ENCODE measurements at regions not wholly inside any gene's neighbourhood (a gene's known extent, or its start where the extent isn't known, plus 50 kb on each side); places are given as distances from the start of the nearest gene placed in this dataset.
"Not testable (repeated sequence)": the region's sequence is repeated elsewhere in the genome, so short reads cannot be mapped to it uniquely, and the experiment has no call there.

DNA sequence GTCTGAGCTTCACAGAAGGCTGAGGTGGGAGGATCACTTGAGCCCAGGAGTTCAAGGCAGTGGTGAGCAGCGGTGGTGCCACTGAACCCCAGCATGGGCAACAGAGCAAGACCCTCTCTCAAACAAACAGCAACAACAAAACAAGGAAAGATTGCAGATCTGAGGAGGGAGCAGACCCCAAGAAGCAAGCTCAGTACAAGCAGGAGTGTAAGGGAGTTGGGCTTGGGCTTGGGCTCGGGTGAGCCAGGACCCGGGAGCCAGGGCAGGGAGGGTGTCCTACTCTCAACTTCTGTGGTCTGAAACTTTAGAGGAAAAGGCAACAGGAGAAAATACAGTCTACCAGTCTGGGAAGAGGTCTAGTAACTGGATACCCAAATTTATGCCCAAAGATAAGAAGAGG lies 92.0 kb upstream of the RAB12 start:
- TF ChIP-seq, protein P1, sequence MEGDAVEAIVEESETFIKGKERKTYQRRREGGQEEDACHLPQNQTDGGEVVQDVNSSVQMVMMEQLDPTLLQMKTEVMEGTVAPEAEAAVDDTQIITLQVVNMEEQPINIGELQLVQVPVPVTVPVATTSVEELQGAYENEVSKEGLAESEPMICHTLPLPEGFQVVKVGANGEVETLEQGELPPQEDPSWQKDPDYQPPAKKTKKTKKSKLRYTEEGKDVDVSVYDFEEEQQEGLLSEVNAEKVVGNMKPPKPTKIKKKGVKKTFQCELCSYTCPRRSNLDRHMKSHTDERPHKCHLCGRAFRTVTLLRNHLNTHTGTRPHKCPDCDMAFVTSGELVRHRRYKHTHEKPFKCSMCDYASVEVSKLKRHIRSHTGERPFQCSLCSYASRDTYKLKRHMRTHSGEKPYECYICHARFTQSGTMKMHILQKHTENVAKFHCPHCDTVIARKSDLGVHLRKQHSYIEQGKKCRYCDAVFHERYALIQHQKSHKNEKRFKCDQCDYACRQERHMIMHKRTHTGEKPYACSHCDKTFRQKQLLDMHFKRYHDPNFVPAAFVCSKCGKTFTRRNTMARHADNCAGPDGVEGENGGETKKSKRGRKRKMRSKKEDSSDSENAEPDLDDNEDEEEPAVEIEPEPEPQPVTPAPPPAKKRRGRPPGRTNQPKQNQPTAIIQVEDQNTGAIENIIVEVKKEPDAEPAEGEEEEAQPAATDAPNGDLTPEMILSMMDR (IDR thresholded peaks at IDR 0.05; ENCODE audit: low read depth, low read length): no peak
- no peak overlapping the region for H3K4me3 ChIP-seq (ENCODE audit: low read depth, low read length)

DNA sequence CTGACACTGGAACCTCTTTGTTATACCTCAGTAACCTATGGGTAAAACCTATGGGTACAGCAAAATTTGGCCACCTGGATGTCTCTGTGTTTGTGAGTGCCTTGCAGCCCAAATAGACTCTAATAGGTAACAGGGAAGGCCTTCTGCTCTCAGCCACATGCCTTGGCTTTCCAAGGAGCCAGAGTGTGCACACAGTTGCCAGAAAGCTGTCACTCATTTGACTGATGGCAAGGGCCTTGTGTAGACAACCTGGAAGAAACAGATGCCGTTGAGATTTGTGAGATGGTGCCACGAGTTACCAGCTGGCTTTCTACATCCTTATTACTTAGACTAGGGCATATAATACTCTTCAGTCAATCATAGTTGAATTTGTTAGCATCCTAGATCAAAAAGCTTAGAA lies 90.1 kb upstream of the RAB12 start:
- no peak overlapping the region for H3K4me3 ChIP-seq (ENCODE audit: low read depth, low read length)
- TF ChIP-seq, protein P1 (IDR thresholded peaks at IDR 0.05; ENCODE audit: low read depth, low read length): no peak

DNA sequence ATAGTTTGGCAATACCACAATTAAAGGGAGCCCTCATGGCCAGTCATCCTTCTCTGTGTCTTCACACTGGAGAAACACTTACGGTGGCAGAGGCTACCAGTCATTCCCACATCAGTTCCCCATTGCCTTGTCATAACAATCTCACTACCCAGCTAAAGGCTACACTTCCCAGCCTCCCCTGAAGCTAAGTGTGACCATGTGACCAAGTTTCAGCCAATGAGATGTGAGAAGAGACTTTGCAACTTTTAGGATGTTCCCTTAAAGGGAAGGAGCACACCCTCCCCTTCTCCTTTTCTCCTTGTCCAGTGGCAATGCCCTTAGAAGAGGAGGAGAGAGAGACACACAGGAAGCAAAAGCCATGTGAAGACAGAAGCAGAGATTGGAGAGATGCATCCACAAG lies 89.0 kb upstream of the RAB12 start:
- no peak overlapping the region for H3K4me3 ChIP-seq (ENCODE audit: low read depth, low read length)
- TF ChIP-seq, protein P1 (IDR thresholded peaks at IDR 0.05; ENCODE audit: low read depth, low read length): no peak

DNA sequence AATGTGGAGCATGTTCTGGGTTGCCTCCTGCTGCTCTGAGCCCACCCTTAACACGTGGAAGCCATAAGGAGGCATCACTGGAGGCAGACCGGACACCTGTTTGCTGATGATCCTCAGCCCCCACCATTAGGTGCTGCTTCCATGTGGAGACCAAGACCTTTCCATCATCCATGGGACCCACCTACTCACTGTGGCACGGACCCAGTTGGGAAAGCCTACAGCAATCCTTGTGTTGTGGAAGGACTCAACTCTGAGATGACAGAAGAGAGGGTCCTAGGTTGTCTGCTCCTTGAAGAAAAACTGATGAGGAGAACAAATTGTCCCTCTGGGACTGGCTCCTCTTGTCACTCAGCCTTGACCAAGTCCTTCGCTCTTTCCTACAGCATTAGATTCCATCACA lies 86.5 kb upstream of the RAB12 start:
- TF ChIP-seq, protein P1 (IDR thresholded peaks at IDR 0.05; ENCODE audit: low read depth, low read length): no peak

DNA sequence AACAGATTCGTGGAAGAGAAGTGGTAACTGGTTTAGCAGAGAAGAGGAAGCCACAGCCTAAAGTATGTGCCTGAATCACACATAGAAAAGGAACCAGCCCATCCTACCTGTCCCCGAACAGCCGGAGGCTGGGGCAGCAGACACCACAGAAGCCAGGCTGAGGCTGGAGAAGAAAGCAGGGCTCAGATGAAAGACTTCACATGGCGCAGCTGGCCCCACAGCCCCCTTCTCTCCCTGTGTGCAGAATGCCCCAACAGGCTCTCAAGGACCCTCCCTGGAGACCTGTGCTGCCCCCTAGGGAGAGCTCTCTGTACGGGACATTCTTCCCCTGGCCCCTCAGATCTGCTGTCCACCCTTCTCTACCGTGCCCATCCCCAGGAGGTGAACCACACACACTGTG lies 83.5 kb upstream of the RAB12 start:
- no peak overlapping the region for H3K4me3 ChIP-seq (ENCODE audit: low read depth, low read length)
- TF ChIP-seq, protein P1 (IDR thresholded peaks at IDR 0.05; ENCODE audit: low read depth, low read length): no peak

More for the DNA sequence above, 86.5 kb upstream of the RAB12 start:
- no peak overlapping the region for H3K4me3 ChIP-seq (ENCODE audit: low read depth, low read length)

DNA sequence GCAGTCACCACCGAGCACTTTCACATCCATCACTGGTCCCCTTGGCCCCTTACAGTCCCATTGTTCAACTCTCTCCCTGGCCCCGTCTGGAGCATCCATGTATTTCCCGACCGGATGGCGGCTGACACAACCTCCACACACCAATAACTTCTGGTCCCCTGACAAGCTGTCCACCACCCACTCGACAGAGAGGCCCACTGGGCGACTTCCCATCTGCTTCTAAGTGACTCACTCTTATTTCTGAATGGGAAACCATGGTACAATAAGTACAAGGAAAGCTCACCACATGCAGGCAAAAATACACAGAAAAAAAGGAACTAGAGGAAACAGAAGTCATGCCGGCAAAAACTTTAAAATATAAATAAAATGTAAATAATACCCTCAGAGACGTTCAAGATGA lies 82.9 kb upstream of the RAB12 start:
- TF ChIP-seq, protein P1 (IDR thresholded peaks at IDR 0.05; ENCODE audit: low read depth, low read length): no peak
- H3K4me3 ChIP-seq (ENCODE audit: low read depth, low read length): no peak overlapping the region

DNA sequence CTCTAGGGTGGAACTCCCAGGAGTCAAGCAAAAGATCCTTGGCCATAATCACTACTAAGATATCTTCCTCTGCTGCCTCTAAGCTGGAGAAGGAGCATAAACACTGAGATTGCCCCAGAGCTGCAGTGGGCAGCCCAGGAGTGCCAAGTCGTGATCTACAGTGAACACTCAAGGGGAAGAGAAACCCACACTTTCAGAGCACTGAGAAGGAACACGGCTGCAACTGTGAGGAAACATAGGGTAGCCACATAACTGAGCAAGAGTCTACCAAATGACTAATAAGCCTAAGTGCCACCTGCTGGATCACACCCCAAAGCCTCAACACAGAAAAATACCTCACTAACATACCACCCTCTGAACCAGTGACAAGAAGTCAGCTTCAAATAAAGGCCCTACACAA lies 79.6 kb upstream of the RAB12 start:
- TF ChIP-seq, protein P1 (IDR thresholded peaks at IDR 0.05; ENCODE audit: low read depth, low read length): no peak
- H3K4me3 ChIP-seq (ENCODE audit: low read depth, low read length): no peak overlapping the region

DNA sequence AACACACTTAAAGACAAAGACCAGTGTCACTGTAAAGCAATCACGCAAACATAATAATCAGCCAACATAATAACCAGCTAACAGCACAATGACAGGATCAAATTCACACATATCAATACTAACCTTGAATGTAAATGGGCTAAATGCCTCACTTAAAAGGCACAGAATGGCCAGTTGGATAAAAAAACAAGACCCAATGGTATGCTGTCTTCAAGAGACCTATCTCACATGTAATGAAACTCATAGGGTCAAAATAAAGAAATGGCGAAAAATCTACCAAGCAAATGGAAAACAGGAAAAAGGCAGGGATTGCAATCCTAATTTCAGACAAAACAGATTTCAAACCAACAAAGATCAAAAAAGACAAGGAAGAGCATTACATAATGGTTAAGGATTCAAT lies 78.2 kb upstream of the RAB12 start:
- H3K4me3 ChIP-seq (ENCODE audit: low read depth, low read length): not testable (repeated sequence)

All from WI38 (cell line).